Bronchial epithelial cell (primary cell): ENCODE measurements at regions not wholly inside any gene's neighbourhood (a gene's known extent, or its start where the extent isn't known, plus 50 kb on each side); places are given as distances from the start of the nearest gene placed in this dataset.

Source experiments
- DNase-seq: peaks from one replicate; pipeline ENCODE4 v3.0.0-alpha.2; 2010; ENCODE audit warnings: low read depth
- FAIRE-seq: peaks from 2 replicates; lab custom pipeline; 2011; peaks lifted over from hg19 to GRCh38; lab: Jason Lieb, UNC
- H3K27me3 ChIP-seq: 2 replicates; pipeline ENCODE4 v1.5.1; 2011; ENCODE audit warnings: low read length; ENCODE audit not compliant: control insufficient read depth, insufficient read depth
- H3K36me3 ChIP-seq: 2 replicates; pipeline ENCODE4 v1.5.1; 2011; ENCODE audit warnings: low read length; ENCODE audit not compliant: control insufficient read depth, insufficient read depth
- H3K4me3 ChIP-seq: 2 replicates; pipeline ENCODE4 v1.5.1; 2011; ENCODE audit warnings: mild to moderate bottlenecking, low read depth, low read length, control low read depth
- TF ChIP-seq, protein P1 (sequence below): IDR thresholded peaks from 2 replicates; pipeline ENCODE4 v1.5.1; 2011; ENCODE audit warnings: mild to moderate bottlenecking, moderate library complexity, low read length, control low read depth, inconsistent platforms; ENCODE audit not compliant: insufficient read depth, severe bottlenecking

DNA sequence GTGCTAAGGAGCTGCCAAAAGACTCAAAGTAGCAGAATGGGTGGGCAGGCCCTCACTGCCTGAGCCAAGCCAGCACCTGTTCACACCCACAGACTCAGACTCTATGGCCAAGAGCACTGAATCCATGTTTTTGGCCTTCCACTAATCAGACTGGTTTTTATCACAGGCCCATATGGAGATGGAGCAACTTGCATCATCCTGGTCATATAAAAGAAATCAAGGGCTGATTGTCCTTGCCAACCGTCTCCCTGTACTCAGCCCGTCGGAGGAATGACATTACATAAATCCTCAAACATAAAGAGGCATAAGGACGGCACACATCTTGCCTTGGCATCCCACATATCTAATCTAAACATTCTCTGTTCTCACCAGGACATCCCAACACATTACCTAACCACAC lies 66.7 kb downstream of the MARCHF4 start:
- FAIRE-seq (no peak), DNase-seq (no peak)
- H3K4me3 ChIP-seq: no peak overlapping the region
- TF ChIP-seq, protein P1, sequence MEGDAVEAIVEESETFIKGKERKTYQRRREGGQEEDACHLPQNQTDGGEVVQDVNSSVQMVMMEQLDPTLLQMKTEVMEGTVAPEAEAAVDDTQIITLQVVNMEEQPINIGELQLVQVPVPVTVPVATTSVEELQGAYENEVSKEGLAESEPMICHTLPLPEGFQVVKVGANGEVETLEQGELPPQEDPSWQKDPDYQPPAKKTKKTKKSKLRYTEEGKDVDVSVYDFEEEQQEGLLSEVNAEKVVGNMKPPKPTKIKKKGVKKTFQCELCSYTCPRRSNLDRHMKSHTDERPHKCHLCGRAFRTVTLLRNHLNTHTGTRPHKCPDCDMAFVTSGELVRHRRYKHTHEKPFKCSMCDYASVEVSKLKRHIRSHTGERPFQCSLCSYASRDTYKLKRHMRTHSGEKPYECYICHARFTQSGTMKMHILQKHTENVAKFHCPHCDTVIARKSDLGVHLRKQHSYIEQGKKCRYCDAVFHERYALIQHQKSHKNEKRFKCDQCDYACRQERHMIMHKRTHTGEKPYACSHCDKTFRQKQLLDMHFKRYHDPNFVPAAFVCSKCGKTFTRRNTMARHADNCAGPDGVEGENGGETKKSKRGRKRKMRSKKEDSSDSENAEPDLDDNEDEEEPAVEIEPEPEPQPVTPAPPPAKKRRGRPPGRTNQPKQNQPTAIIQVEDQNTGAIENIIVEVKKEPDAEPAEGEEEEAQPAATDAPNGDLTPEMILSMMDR: no peak
- H3K36me3 ChIP-seq: no peaks in the 10 kb centered on the region
- H3K27me3 ChIP-seq: no peaks in the 10 kb centered on the region

DNA sequence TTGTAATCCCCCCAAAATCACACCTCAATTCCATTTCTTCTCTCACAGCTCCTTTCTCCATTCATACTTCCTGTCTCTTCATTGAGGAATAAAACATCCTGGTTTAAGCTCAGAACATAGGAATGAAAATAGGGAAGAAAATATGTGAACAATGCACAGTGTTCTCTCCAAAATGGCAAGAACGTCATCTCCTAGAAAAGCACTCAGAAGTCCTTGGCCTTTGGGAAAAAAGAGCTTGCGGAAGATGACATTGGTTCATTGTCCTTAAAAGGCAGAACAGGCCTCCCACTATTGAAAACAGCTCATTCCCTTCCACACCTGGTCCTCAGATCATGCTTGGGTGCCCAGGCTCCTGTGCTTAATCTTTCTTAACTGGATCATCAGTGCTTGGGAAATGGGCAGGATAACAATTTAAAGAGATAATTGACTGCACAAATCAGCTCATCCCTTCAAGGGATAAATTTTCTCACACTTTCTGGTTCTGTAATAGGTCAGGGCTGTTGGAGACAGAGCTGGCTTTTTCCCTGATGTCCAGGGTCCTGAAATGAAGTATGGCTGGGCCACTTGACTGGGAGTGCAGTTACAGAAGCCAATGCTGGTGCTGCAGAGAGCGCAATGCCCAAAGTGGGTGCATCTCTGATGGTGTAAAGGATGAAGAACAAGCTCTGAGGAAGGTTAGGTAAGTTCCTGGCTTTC lies 69.2 kb downstream of the MARCHF4 start:
- TF ChIP-seq, protein P1: no peak
- H3K27me3 ChIP-seq: no peaks in the 10 kb centered on the region
- H3K4me3 ChIP-seq: no peak overlapping the region
- FAIRE-seq (no peak), DNase-seq (no peak)
- no peaks in the 10 kb centered on the region for H3K36me3 ChIP-seq

DNA sequence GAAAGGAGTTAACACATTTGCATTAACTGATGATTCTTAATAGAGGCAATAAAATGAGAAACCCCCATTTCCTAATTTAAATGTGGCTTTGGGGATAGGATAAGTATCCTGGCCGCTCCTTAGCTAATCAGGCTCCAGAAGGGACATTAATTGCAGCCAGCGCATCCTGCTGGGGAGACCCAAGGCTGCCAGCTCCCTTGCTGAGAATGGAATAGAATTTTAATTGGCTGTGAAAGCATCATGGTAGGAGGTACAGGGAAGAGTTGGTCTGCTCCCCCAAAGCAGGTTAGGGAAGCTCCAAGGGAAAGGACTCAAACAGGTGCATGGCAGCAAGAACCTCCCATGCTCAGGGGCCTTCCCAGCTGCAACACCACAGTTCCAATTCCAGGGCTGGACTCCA lies 71.4 kb downstream of the MARCHF4 start:
- FAIRE-seq (no peak), DNase-seq (no peak)
- TF ChIP-seq, protein P1: no peak
- no peaks in the 10 kb centered on the region for H3K27me3 ChIP-seq
- no peaks in the 10 kb centered on the region for H3K36me3 ChIP-seq
- no peak overlapping the region for H3K4me3 ChIP-seq

DNA sequence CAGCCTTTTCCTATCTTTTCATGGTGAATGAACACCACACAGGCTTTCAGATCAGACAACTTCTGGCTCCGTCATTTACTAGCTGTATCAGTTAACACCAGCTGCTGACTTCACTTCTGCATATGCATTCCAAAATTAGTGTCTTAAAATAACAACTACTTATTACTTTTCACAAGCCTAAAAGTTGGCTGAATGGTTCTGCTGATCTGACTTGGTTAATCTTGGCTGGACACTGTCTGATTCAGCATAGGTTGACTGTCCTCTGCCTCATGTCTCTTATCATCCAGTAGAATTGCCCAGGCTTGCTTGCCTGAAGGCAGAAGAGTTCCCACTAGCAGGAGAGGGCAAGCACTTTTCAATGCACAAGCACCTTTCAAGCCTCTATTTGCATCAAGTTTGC lies 72.7 kb downstream of the MARCHF4 start:
- H3K27me3 ChIP-seq: no peaks in the 10 kb centered on the region
- TF ChIP-seq, protein P1: no peak
- H3K4me3 ChIP-seq: no peak overlapping the region
- H3K36me3 ChIP-seq: no peaks in the 10 kb centered on the region
- FAIRE-seq: no peak
- peak; percentile 78 for DNase-seq

DNA sequence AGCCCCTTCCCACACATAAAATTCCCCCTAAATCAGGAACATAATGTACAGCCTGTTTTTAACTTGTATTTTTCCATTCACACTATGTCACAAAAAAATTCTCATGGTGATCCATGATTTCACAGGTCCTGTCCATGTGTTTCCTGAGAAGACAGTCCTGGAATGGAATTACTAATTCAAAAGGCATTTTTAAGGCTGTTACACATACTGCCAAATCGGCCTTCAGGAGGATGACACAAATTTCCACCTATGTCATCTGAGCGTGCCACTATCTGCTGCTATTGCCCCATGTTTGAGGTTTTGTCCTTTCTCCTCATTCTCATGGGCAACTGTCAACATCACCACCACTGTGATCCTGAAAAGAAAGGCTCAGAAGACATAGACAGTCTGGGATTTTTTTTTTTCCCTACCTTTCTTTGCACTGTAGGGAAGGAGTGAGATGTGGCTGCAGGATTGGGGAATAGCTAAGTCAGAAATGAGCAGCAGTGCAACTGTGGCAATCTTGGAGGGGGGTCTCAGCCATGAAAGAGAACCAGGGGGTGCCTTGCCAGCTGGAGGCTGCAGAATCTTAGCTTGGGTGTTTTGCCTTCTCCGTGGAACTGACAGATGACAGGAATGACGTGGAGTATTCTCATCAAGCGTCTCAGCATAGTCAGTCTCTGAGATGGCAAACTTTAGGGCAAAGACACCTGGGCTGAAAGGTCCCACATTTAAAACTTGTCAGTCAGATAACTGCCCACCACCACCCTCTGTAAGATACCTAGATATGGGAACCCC lies 73.4 kb downstream of the MARCHF4 start:
- H3K36me3 ChIP-seq: no peaks in the 10 kb centered on the region
- H3K27me3 ChIP-seq: no peaks in the 10 kb centered on the region
- TF ChIP-seq, protein P1: no peak
- H3K4me3 ChIP-seq: no peak overlapping the region
- peak; percentile 78 for DNase-seq
- no peak for FAIRE-seq
